ENCODE measurements at regions not wholly inside any gene's neighbourhood (a gene's known extent, or its start where the extent isn't known, plus 50 kb on each side); places are given as distances from the start of the nearest gene placed in this dataset.

DNA sequence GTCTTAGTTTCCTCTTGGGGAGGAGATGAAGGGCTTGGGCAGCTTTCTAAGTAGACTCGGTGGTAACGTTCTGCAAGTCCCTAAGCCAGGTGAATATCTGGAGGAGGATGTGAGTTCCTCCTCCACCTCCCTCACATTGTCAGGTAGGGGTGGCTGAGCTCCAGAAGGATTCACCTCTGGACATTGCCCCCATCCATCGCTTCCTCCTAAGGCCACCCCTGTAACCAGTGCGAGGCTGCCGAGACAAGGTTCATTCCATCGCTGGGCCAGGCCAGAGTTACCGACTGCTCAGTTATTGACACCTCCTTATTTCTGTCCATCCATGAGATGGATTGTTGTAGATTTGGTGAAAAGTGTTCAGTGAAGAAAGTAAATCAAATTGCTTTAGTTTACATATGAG, 334.1 kb upstream of the KLF6 start:
- Mint-ChIP-seq H3K4me3 (no peak overlapping the region), H3K27me3 (ENCODE audit: insufficient read depth) (no peaks in the 10 kb centered on the region), H3K27ac (no peak overlapping the region), H3K36me3 (ENCODE audit: low read depth) (peaks cover 11% of the 10 kb centered on the region; the same call in 1 of the 2 replicates), H3K9me3 (peaks cover 4% of the 10 kb centered on the region), H3K4me1 (ENCODE audit: low read depth) (peaks cover 12% of the 10 kb centered on the region)
- no peak for DNase-seq
- TF ChIP-seq, protein P1, sequence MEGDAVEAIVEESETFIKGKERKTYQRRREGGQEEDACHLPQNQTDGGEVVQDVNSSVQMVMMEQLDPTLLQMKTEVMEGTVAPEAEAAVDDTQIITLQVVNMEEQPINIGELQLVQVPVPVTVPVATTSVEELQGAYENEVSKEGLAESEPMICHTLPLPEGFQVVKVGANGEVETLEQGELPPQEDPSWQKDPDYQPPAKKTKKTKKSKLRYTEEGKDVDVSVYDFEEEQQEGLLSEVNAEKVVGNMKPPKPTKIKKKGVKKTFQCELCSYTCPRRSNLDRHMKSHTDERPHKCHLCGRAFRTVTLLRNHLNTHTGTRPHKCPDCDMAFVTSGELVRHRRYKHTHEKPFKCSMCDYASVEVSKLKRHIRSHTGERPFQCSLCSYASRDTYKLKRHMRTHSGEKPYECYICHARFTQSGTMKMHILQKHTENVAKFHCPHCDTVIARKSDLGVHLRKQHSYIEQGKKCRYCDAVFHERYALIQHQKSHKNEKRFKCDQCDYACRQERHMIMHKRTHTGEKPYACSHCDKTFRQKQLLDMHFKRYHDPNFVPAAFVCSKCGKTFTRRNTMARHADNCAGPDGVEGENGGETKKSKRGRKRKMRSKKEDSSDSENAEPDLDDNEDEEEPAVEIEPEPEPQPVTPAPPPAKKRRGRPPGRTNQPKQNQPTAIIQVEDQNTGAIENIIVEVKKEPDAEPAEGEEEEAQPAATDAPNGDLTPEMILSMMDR (IDR thresholded peaks at IDR 0.05) = no peak

DNA sequence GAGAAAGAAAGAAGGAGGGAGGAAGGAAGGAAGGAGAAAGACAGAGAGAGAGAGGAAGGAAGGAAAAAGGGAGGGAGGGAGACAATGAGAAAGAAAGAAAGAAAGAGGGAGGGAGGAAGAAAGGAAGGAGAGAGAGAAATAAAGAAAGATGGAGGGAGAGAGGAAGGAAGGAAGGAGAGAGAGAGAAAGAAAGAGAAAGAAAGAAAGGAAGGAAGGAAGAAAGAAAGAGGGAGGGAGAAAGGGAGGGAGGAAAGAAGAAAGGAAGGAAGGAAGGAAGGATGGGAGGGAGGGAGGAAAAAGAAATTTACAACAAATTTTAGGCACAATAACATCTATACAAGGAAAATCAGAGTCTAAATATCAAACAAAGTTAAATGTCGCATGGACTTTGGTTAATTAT, 332.6 kb upstream of the KLF6 start:
- no peak overlapping the region for H3K4me3 Mint-ChIP-seq
- H3K27ac Mint-ChIP-seq = no peak overlapping the region
- no peak for DNase-seq
- peaks cover 4% of the 10 kb centered on the region for H3K9me3 Mint-ChIP-seq
- peaks cover 12% of the 10 kb centered on the region for H3K4me1 Mint-ChIP-seq (ENCODE audit: low read depth)
- peaks cover 11% of the 10 kb centered on the region; the same call in 1 of the 2 replicates for H3K36me3 Mint-ChIP-seq (ENCODE audit: low read depth)
- H3K27me3 Mint-ChIP-seq (ENCODE audit: insufficient read depth) = peaks cover under 1% of the 10 kb centered on the region; the same call in 1 of the 2 replicates
- TF ChIP-seq, protein P1 (IDR thresholded peaks at IDR 0.05) = no peak

GRCh38 chr10:4111643-4112042, 326.6 kb upstream of the KLF6 start:
- Mint-ChIP-seq H3K9me3 (peaks cover 4% of the 10 kb centered on the region), H3K4me3 (no peak overlapping the region), H3K27me3 (ENCODE audit: insufficient read depth) (peaks cover 4% of the 10 kb centered on the region; the same call in 1 of the 2 replicates), H3K4me1 (ENCODE audit: low read depth) (peaks cover 22% of the 10 kb centered on the region), H3K36me3 (ENCODE audit: low read depth) (peaks cover 7% of the 10 kb centered on the region; the same call in 1 of the 2 replicates), H3K27ac (no peak overlapping the region)
- no peak for DNase-seq
- TF ChIP-seq, protein P1 (IDR thresholded peaks at IDR 0.05) = no peak

- Mint-ChIP-seq H3K4me1 (ENCODE audit: low read depth) (peaks cover 14% of the 10 kb centered on the region), H3K27ac (no peak overlapping the region), H3K36me3 (ENCODE audit: low read depth) (no peaks in the 10 kb centered on the region), H3K27me3 (ENCODE audit: insufficient read depth) (peaks cover 4% of the 10 kb centered on the region; the same call in 1 of the 2 replicates), H3K9me3 (no peaks in the 10 kb centered on the region), H3K4me3 (no peak overlapping the region)
- no peak for DNase-seq
- TF ChIP-seq, protein P1 (IDR thresholded peaks at IDR 0.05) = no peak
Observed at GRCh38 chr10:4109469-4109868, 324.5 kb upstream of the KLF6 start.

DNA sequence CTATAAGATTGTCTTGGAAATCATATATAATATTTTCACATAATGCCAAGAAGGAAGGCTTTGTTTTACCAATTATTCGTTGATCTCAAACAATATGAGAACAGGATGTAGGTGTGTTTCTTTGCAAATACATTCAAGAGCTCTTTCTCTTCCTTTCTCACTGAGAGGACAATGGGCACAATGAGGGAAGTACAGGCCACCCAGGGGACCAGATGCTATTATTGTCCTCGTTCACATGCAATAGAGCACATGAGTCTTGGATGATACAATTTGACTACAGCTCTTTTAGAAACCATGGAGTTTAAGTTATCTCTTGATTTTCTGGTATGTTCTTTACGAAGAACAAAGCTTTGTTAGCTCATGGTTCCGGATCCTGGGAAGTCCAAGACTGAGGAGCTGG, 323.7 kb upstream of the KLF6 start:
- DNase-seq = no peak
- Mint-ChIP-seq H3K4me1 (ENCODE audit: low read depth) (peaks cover 19% of the 10 kb centered on the region), H3K27ac (no peak overlapping the region), H3K9me3 (no peaks in the 10 kb centered on the region), H3K4me3 (no peak overlapping the region), H3K36me3 (ENCODE audit: low read depth) (no peaks in the 10 kb centered on the region), H3K27me3 (ENCODE audit: insufficient read depth) (peaks cover 4% of the 10 kb centered on the region; the same call in 1 of the 2 replicates)
- TF ChIP-seq, protein P1 (IDR thresholded peaks at IDR 0.05) = no peak

Data from HFFc6 (cell line).